Fibroblast of skin of right quadriceps (primary cell): ENCODE measurements at regions not wholly inside any gene's neighbourhood (a gene's known extent, or its start where the extent isn't known, plus 50 kb on each side); places are given as distances from the start of the nearest gene placed in this dataset.
"Not testable (repeated sequence)": the region's sequence is repeated elsewhere in the genome, so short reads cannot be mapped to it uniquely, and the experiment has no call there.

ENCODE experiments used
- DNase-seq: peaks from one replicate; pipeline ENCODE4 v3.0.0-alpha.2; 2013

DNA sequence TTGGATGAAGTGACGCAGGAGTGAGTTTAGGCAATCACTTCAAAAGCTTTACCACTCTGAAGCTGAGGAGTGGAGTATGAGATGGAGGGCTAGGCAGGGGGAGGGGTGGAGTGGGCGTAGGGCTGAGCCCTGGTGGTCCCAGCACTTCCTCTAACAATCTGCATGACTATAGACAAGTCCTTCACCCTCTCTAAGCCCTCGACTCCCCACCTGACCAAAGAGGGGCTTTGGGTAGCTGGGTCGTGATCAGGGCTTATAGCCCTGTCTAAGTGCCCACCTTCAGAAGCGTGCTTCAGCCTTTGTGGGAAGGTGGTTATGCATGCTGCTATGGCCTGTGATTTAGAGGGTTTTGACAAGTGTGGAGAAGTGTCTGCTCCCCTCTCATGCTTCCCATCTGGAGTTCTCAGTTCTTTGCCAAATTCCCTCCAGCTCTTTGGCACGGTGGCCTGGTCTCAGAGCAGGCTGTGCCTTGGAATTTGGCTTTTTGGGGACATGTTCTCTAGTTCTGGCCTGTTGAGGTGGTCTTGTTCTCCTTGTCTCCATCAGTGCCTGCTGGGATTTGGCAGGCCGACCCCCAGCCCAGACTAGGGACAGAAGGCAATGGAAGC lies 53.0 kb downstream of the ACTBL2 start:
- no peak for DNase-seq

DNA sequence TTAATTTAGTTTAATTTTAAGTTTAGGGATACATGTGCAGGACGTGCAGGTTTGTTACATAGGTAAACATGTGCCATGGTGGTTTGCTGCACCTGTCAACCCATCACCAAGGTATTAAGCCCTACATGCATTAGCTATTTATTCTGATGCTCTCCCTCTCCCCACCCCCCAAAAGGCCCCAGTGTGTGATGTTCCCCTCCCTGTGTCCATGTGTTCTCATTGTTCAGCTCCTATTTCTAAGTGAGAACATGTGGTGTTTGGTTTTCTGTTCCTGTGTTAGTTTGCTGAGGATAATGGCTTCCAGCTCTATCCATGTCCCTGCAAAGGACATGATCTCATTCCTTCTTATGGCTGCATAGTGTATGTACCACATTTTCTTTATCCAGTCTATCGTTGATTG lies 53.6 kb downstream of the ACTBL2 start:
- not testable (repeated sequence) for DNase-seq

DNA sequence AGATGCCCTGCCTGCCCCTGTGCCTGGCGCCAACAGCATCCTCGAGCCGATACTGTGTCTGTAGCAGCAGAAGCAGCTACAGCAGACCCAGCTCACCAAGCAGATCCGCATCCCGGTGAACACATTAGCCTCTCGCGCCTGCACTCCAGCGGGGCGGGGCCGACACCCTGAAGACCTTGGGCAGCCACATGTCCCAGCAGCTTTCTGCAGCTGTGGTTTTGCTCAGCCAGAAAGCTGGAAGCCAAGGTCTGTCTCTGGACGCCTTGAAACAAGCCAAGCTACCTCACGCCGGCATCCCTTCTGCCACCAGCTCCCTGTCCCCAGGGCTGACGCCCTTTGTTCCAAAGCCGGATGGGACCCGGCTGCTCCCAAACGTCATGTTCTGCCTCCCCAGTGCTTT lies 59.6 kb downstream of the ACTBL2 start:
- no peak for DNase-seq

DNA sequence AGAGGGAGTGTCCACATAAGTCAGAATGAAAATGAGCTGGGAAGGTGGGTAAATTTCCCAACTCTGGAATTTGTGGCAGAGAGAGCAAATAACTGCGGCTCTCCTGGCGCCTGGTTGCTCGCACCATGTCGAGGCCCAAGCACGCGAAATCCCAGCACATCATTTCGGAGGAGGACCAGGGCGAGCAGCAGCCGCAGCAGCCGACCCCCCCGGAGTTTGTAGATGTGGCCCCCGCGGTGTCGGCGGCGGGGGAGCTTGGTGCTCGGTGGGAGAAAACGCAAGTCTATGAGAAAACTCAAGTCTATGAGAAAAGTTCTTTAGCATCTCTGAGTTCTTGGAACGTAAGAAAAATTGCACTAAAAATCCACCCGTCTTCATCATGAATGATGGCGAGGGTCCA lies 60.3 kb downstream of the ACTBL2 start:
- DNase-seq = no peak

DNA sequence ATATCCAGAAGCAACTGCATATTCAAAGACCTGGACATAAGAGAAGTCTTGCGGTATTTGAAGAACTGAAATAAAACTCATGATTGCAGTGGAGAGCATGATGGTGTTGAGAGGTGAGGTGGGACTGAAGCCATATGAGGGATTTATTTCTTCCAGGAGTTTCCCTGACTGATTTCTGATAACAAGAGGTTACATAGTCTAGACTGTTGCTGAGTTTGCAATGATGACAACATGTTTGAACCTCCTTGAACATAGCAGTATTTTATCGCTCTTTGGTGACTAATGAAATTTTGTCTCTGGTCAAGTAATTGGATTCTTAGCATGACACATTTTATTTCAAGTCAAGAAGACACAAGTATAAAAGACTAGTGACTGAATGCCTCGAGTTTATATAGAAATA lies 61.8 kb downstream of the ACTBL2 start:
- DNase-seq = peak; percentile 40

DNA sequence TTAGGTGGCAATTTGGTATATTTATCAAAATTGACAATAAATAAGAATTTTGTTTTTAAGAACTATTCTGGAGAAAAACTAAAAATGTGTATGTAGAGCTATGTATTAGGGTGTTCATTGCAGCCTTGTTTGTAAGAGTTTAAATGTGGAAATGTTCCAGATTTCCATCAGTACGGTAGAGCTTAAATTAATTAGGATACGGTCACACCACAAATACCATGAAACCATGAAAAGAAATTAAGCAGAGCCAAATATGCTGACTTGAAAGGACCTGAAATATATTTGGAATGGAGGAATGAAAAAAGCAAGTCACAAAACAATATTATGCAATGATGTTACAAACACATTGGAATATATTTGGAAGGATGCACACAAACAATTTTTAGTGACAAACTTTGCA lies 64.6 kb downstream of the ACTBL2 start:
- DNase-seq = peak; percentile 52

DNA sequence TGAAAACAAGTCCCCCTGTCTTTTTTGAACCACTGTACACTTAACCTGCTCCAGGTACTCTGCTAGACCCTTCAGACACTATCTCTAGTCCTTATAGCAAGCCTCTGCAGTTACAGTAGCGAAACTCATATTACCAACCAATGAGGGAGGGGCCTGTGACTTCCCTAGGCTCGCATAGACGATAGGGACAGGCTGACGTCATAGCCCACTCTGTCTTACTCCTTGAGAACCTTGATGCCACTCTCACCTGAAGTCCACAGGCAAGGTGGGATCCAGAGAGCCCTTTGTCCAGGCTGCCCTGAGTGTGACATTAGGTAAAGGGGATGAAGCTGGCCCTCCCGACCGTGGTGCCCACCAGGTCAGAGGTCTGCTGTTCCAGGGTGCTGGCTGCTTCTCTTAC lies 65.3 kb downstream of the ACTBL2 start:
- no peak for DNase-seq

DNA sequence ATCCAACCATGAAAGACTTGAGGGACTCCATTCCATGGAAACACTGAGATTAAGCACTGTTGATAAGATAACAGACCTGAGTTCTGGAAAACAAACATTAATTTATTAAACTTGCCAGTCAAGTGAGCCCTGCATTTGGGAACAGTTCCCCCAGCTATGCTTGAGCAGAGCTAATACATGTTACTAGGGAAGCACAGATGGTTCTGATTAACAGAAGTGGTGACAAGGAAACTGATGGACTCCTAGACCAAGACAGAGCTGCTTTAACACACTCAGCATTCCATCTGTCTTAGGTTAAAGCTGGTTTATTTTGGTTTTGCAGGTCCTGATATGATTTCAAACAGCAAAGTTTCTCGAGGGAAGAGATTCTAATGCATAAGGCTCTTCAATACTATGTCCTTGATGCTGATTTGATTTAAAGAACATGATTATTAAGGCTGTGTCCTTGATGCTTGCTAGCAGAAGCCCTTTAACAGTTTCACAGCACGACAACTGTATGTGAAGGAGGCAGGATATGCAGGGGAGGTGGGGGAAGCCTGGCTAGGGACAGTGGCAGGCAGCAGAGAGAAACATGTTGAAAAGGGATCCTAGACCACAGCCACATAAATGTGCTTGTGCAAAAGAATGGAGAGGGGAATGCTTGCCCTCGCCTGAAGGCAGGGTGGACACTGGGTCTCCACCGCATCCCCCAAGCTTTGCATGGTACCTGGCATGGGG lies 66.2 kb downstream of the ACTBL2 start:
- DNase-seq = peak; percentile 95

DNA sequence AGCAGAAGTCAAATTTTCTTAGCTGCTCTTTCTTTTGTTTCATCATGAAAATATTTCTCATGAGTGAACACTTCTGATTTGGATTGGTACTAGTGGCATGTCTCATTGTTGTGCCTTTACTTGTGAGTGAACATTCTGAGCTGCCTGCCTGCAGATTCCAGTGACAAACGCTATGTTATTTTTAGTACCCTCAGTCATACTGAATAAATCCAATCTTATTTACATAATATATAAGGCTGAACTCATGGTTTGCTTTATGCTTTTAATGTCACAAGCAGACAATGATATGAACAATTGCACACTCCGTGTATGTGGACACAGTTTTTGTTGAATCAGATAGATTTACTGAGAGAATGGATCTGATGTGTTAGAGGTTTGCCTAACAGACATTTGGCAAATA lies 67.8 kb downstream of the ACTBL2 start:
- peak; percentile 31 for DNase-seq

DNA sequence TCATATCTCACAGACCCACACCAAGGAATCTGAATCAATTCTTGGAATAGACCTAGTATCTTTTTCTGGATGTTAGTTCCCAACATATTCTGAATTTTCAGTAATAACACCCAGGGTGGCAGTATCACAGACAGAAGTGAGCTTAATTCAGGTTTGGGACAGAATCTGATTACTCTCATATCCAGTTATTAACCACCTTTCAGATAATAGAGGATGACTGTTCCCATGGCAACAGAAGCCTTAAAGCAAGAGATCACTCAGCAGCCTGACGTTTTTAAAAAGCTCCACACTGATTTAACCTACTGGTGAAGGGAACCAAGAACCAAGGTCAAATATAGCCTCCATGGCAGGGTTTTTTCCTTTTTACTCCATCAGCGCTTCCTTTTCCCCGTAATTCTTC lies 68.4 kb downstream of the ACTBL2 start:
- DNase-seq = no peak

DNA sequence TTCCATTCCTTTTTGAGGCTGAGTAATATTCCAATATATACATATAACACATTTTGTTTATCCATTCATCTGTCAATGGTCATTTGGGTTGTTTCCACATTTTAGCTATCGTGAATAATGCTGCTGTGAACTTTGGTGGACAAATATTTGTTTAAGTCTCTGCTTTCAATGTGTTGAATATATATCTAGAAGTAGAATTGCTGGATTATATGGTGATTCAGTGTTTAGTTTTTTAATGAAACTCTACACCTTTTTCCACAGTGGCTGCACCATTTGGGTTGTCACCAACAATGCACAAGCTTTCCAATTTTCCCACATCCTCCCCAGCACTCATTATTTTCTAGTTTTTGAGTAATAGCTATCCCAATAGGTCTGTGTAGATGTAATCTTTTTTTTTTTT lies 69.5 kb downstream of the ACTBL2 start:
- no peak for DNase-seq

DNA sequence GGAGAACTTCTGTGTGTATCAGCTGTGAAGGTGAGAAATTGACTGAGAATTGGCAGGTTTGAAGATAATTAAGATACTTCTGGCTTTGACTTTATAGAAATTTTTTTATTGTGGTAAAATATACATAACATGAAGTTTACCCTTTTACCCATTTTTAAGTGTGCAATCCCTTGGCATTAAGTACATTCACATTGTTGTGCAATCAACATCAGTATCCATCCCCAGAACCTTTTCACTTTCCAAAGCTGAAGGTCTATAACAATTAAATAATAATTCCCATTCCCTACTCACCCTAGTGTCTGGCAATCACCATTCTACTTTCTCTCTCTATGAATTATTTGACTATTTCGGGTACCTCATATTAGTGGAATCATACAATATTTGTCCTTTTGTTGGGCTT lies 69.9 kb downstream of the ACTBL2 start:
- no peak for DNase-seq

DNA sequence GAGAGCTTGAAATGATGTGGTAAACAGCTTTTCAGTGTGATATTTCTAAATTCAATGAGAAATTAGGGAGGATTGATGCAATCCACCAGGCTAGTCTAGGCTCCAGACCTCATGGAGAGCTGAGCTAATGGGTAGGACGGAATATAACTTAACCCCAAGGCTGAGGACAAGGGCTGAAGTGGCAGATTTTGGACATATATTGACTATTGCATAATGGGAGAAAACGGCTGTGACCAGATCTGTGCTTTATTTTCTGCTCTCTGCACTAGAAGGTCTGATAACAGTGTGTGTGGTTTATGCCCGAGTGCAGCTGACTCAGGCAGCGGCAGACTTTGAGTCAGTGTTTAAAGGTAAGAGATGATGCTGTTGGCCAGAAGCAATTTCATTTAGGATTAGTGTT lies 70.6 kb downstream of the ACTBL2 start:
- peak; percentile 43 for DNase-seq

DNA sequence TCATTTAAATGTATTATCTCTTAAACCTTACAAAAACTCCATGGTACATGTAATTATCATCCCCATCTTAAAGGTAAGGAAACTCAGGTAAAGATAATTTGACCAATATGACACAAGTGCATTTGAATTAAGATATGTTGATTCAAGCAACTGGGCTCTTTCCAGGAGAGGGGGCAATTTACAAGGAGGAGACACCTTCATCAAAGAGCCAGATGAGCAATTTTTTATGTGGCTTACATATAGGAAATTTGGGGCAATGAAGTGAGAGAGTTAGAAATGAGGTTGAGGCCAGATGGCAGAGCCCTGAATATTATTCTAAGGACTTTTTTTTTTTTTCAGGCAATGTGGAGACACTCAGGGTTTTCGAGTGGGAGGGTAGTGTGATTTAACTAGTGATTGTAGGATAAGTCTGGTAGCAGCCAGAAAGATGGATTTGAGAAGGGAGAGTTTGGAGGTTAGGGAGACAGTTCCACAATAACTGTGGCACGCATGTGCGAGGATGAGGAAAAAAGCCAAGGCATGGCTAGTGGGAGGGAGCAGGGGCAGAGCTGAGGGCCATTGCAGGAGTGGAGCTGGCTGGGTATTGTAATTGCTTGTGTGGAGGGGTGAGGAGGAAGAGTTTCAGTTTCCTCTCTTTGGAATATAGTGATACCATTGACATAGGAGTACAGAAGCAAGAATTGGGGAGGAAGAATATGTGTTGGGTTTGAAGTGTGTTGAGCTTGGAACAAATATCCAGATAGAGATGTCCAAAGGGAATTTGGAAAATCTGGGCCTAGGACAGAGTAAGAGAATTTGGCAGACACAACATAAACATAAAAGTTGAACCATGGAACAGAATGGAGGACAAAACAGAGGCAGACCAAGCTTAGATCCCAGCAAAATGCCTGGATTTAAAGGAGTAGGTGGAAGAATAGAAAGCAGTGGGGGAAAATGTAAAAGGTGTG lies 72.0 kb downstream of the ACTBL2 start:
- DNase-seq = no peak

DNA sequence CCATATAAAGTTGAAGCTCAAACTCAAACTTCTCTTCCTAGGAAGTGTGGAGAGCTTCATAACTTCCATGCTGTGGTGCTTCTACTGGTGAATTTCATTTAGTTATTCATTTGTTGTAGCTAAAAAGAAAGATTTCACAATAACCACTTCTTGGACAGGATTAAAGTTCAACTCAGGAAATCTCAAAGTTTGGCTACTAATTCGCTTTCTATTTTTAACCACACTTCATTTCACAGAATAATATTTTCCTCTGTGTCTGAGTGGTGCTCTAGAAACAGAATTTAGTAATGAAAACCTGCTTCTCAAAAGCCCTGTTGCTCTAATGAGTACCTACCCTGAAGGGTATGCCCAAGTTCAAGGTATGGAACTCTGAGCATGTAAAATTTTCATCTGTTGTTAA lies 73.9 kb downstream of the ACTBL2 start:
- peak; percentile 49 for DNase-seq

DNA sequence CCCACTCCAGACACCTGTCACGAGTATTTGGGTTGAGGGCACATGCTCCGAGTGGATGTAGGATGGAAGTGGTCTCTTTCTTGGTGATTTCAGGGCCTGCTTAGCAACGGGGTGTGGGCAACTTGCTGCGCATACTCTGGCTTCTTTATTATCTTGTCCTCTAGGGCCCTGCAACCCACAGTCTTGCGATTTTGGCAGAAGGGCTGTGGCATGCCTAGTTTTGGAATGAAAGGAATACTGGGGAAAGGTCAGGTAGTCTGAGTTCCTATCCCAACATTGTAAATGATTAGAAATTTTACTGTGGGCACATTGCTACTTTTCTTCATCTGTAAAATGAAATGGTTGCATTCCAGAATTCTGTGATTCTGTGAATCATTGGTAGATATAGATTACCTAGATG lies 74.3 kb downstream of the ACTBL2 start:
- no peak for DNase-seq

DNA sequence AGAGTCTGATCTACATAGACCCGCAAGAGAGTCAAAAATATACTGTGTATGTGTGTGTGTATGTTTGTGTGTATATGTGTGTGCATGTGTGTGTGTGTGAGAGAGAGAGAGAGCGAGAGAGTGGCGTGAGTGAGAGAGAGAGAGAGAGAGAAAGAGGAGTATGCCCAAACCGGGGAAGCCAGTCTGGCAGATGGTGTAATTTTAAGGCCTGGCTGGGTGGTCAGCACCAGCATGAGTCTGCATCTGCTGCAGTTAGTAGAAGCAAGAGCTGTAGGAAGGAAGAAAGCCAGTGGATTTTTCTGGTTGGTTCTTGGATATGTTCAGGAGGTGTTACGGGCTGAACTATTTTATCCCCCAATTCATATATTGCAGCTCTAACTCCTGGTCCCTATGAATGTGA lies 75.2 kb downstream of the ACTBL2 start:
- no peak for DNase-seq

DNA sequence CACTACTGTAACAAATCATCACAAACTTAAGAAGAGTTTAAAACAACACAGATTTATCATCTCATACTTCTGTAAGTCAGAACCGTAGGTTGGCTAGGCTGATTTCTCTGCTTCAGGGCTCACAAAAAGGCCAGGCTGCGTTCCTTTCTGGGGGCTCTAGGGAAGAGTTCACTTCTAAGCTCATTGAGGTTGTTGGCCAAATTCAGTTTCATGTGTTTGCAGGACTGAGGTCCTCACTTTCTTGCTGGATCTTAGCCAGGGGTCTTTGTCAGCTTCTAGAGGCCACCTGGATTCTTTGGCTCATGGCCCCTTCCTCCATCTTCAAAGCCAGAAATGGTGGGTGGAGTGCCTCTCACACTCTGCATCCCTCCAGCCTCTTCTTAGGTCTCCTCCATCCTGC lies 76.0 kb downstream of the ACTBL2 start:
- no peak for DNase-seq

DNA sequence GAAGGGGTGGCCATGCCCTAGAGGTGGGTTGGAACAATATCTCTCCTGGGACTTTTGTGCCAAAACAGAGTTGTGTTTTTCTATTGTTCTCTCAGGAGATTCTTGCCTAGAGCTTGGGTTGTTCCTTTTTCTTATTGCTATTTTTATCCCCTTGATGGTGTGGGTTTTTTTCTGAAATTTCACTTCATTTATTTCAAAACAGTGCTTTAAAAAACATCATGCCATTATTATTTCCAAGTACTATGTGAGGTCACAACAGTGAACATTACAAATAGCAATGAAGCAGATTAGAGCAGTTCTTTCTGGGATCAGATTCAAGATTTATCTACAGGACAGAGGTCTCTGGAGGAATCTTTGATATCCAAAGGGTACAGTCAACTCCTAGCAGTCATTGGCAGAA lies 76.6 kb downstream of the ACTBL2 start:
- DNase-seq = no peak

DNA sequence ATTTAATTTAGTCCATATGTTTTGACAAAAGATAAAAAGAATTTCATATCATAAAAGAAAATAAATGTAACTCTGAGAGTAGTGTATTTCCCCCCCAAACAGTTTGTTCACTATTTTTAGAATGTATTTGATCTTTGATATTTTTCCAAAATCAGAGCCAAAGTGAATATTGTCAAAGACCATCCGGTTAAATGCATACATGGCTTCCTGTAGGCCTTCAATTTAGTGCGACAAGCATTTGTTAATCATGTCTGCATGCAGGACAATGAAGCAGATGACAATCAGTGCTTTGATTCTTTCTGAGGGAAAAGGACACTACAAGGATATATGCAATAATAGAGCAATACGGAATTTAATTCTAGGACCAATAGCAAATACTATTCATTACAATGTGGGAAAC lies 79.8 kb downstream of the ACTBL2 start:
- no peak for DNase-seq

DNA sequence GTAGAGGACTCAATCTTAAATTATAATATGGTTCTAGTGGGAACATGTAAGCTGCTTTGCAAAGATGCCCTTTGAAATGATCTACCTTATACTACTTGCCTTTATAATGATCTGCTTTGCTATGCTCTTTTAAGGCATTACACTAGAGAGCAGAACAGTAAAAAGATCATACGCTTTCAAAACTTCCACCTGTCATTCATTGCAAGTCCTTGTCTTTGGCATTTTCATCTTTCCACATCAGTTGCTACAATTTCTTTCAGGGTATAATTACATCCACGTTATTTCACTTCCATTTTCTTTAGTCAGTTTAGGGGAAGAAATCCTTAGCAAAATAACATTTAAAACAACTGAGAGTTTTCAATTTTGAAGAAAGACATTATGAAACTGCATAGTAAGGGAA lies 80.3 kb downstream of the ACTBL2 start:
- no peak for DNase-seq

DNA sequence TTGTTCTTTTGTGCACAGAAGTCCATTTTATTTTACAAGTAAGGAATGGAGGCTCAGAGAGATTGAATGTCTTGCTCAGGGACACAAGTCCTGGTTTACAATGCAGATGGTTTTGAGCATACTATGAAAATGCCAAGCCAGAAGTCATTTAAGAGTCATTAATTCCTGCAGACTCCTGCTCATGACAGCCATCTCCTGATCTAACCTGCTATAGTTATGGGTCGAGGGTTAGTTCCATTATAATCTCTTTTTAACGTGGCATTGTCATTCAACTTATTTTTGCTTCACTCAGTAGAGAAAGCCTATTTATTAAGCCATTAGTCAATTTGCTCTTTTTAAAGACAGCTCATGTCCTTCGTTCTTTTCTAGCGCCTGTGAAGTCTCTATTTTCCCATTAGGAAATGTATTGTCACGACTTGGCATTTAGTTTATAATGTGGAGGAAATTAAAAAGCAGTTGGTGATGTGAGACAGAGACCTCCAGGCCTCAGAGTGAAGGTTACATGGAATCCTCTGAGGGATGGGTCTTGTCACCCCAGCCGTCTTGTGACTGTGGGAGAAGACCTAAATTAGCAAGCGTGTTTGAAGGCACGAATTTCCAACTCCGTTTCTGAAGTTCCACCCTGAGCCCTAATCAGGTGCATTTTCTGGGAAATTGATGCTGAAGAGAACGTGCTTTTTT lies 84.1 kb downstream of the ACTBL2 start:
- DNase-seq = no peak

DNA sequence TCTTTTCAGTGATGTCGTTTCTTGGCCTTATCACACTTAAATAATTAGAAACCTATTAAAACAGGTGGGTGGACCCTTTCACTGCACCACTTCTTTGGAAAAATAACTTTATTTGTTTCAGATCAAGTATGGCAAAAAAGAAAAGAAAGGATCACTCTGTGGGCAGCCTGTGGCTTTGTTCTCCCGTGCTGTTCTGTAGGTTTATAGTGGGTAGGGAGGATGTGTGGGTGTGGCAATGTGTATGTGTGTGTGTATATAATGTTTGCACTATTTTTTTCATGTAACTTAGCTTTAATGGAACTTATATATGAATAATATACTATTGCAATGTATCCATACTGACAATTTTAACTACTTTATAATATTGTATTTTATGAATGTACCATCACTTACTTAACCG lies 85.9 kb downstream of the ACTBL2 start:
- DNase-seq = no peak
